CD4-positive, alpha-beta T cell (primary cell): ENCODE measurements at regions not wholly inside any gene's neighbourhood (a gene's known extent, or its start where the extent isn't known, plus 50 kb on each side); places are given as distances from the start of the nearest gene placed in this dataset.

Experiments
- ATAC-seq: fragments of 200-7000 bp; cut with Tn5 transposase; one replicate; pipeline ENCODE4 v1.10.0; 2022; ENCODE audit warnings: mild to moderate bottlenecking; ENCODE audit not compliant: poor library complexity
- CTCF ChIA-PET: fragments of 350-600 bp; sonication (Branson Sonifier 250); formaldehyde crosslinking; loops from one replicate; lab custom pipeline; 2021; ENCODE audit warnings: antibody characterized with exemption, inconsistent platforms; lab: Charles Lee
- POLR2A ChIA-PET: fragments of 350-600 bp; sonication (Branson Sonifier 250); formaldehyde crosslinking; loops from one replicate; lab custom pipeline; 2021; ENCODE audit warnings: antibody characterized with exemption, inconsistent platforms; lab: Charles Lee
- DNase-seq, 14 experiments: peaks; one replicate each; pipeline ENCODE4 v3.0.0-alpha.2; 2013 to 2020; ENCODE audit warnings: mixed read lengths in 2 of 14
- H3K27ac ChIP-seq, 2 donors: one replicate each; pipeline versions ENCODE4 v1.5.1 to v1.7.0; 2013; ENCODE audit warnings: low read length in 2 of 2, low read depth in 1 of 2, mild to moderate bottlenecking in 1 of 2
- H3K27me3 ChIP-seq, 2 experiments: 1 replicate in 1 of 2; 2 replicates in 1 of 2; pipeline versions ENCODE4 v1.6.1 to v1.7.0; 2013; ENCODE audit warnings: low read length in 2 of 2, control low read depth in 1 of 2, mild to moderate bottlenecking in 1 of 2, moderate library complexity in 1 of 2; ENCODE audit not compliant: insufficient read depth in 2 of 2, control insufficient read depth in 1 of 2
- H3K36me3 ChIP-seq: one replicate; pipeline ENCODE4 v1.6.1; 2013; ENCODE audit warnings: low read length, control low read depth; ENCODE audit not compliant: insufficient read depth
- H3K4me1 ChIP-seq: one replicate; pipeline ENCODE4 v1.6.1; 2013; ENCODE audit warnings: low read length, control low read depth; ENCODE audit not compliant: insufficient read depth
- H3K4me3 ChIP-seq: one replicate; pipeline ENCODE4 v1.5.1; 2013; ENCODE audit warnings: mild to moderate bottlenecking, low read length, moderate library complexity
- H3K9me3 ChIP-seq, 2 experiments: 1 replicate in 1 of 2; 2 replicates in 1 of 2; pipeline versions ENCODE4 v1.6.1 to v1.7.0; 2013; ENCODE audit warnings: low read length in 2 of 2, mild to moderate bottlenecking in 2 of 2, control low read depth in 1 of 2, moderate library complexity in 1 of 2; ENCODE audit not compliant: control insufficient read depth in 1 of 2, insufficient read depth in 1 of 2
- H3K27ac Mint-ChIP-seq: one replicate; pipeline ENCODE4 v1.8.0; 2020; ENCODE audit warnings: mixed read lengths
- H3K27me3 Mint-ChIP-seq: one replicate; pipeline ENCODE4 v1.8.0; 2021; ENCODE audit warnings: mixed read lengths
- H3K36me3 Mint-ChIP-seq: one replicate; pipeline ENCODE4 v1.8.0; 2021; ENCODE audit warnings: low read depth, mixed read lengths
- H3K4me1 Mint-ChIP-seq: one replicate; pipeline ENCODE4 v1.8.0; 2021; ENCODE audit warnings: low read depth, mixed read lengths
- H3K4me3 Mint-ChIP-seq: one replicate; pipeline ENCODE4 v1.8.0; 2020; ENCODE audit warnings: mild to moderate bottlenecking, mixed read lengths
- H3K9me3 Mint-ChIP-seq: one replicate; pipeline ENCODE4 v1.8.0; 2020; ENCODE audit warnings: mixed read lengths
- CTCF ChIP-seq: fragments of 200-600 bp; IDR thresholded peaks from one replicate; pipeline ENCODE4 v1.8.0; 2022; ENCODE audit warnings: antibody characterized with exemption, mild to moderate bottlenecking
- intact Hi-C, 2 experiments: fragments of 100-400 bp; cut with DNase I in 1 of 2; cut with micrococcal nuclease in 1 of 2; formaldehyde crosslinking; loops; one replicate each; pipeline versions ENCODE4 v1.15.1 to v1.9.0; 2023 to 2025; cut with DNase I, micrococcal nuclease

- ATAC-seq, result no peak
- no peaks in the 10 kb centered on the region for H3K36me3 Mint-ChIP-seq
- Histone ChIP-seq H3K27me3 (no peaks in the 10 kb centered on the region), H3K36me3 (no peaks in the 10 kb centered on the region), H3K27ac (no peak overlapping the region), H3K4me3 (no peak overlapping the region), H3K9me3 (no peaks in the 10 kb centered on the region), H3K4me1 (no peaks in the 10 kb centered on the region)
- H3K27ac Mint-ChIP-seq, result no peak overlapping the region
- intact Hi-C loops, result no loop called here
- no peak for TF ChIP-seq CTCF
- no peaks in the 10 kb centered on the region for H3K4me1 Mint-ChIP-seq
- ChIA-PET CTCF (no interaction called here), POLR2A (no interaction called here)
- no peaks in the 10 kb centered on the region for H3K27me3 Mint-ChIP-seq
- no peak for DNase-seq
- H3K9me3 Mint-ChIP-seq, result peaks cover 12% of the 10 kb centered on the region
- no peak overlapping the region for H3K4me3 Mint-ChIP-seq
Measured at GRCh38 chr13:82323101-82323500, 1559.2 kb downstream of the SLITRK1 start.

GRCh38 chr13:82305588-82305987, 1576.7 kb downstream of the SLITRK1 start:
- H3K4me3 Mint-ChIP-seq, result no peak overlapping the region
- H3K4me1 Mint-ChIP-seq, result no peaks in the 10 kb centered on the region
- DNase-seq (no peak), ATAC-seq (no peak)
- no peaks in the 10 kb centered on the region for H3K4me1 ChIP-seq
- no peaks in the 10 kb centered on the region for H3K36me3 Mint-ChIP-seq
- H3K4me3 ChIP-seq, result no peak overlapping the region
- POLR2A ChIA-PET, result no interaction called here
- no peaks in the 10 kb centered on the region for H3K27me3 Mint-ChIP-seq
- H3K27ac ChIP-seq, result no peak overlapping the region
- H3K9me3 ChIP-seq, result no peaks in the 10 kb centered on the region
- no peak for TF ChIP-seq CTCF
- H3K9me3 Mint-ChIP-seq, result peaks cover 13% of the 10 kb centered on the region
- no peaks in the 10 kb centered on the region for H3K27me3 ChIP-seq
- H3K36me3 ChIP-seq, result no peaks in the 10 kb centered on the region
- CTCF ChIA-PET, result no interaction called here
- intact Hi-C loops, result no loop called here
- no peak overlapping the region for H3K27ac Mint-ChIP-seq

GRCh38 chr13:82298106-82298505, 1584.2 kb downstream of the SLITRK1 start:
- no peak overlapping the region for H3K27ac ChIP-seq
- H3K4me3 Mint-ChIP-seq, result no peak overlapping the region
- no peak for TF ChIP-seq CTCF
- intact Hi-C loops, result no loop called here
- ChIA-PET POLR2A (no interaction called here), CTCF (no interaction called here)
- H3K9me3 ChIP-seq, result peaks cover 0 to 11% of the 10 kb centered on the region in 2 experiments
- H3K36me3 ChIP-seq, result no peaks in the 10 kb centered on the region
- H3K9me3 Mint-ChIP-seq, result peaks cover 19% of the 10 kb centered on the region
- H3K4me1 ChIP-seq, result no peaks in the 10 kb centered on the region
- no peaks in the 10 kb centered on the region for H3K36me3 Mint-ChIP-seq
- no peak for ATAC-seq
- H3K4me3 ChIP-seq, result no peak overlapping the region
- no peak overlapping the region for H3K27ac Mint-ChIP-seq
- no peaks in the 10 kb centered on the region for H3K27me3 ChIP-seq
- H3K27me3 Mint-ChIP-seq, result no peaks in the 10 kb centered on the region
- DNase-seq, result no peak
- no peaks in the 10 kb centered on the region for H3K4me1 Mint-ChIP-seq
